ENCODE measurements at regions not wholly inside any gene's neighbourhood (a gene's known extent, or its start where the extent isn't known, plus 50 kb on each side); places are given as distances from the start of the nearest gene placed in this dataset.

- Mint-ChIP-seq H3K4me3 (no peak overlapping the region), H3K9me3 (no peaks in the 10 kb centered on the region), H3K27me3 (peaks cover 6% of the 10 kb centered on the region), H3K36me3 (ENCODE audit: low read depth) (no peaks in the 10 kb centered on the region), H3K27ac (no peak overlapping the region), H3K4me1 (ENCODE audit: low read depth) (no peaks in the 10 kb centered on the region)
Observed at GRCh38 chr11:45597097-45597496, 68.3 kb downstream of the CHST1 start.

- no peaks in the 10 kb centered on the region for H3K9me3 Mint-ChIP-seq
- H3K36me3 Mint-ChIP-seq (ENCODE audit: low read depth), result no peaks in the 10 kb centered on the region
- H3K4me1 Mint-ChIP-seq (ENCODE audit: low read depth), result no peaks in the 10 kb centered on the region
- no peak overlapping the region for H3K4me3 Mint-ChIP-seq
- no peak overlapping the region for H3K27ac Mint-ChIP-seq
- peaks cover 6% of the 10 kb centered on the region for H3K27me3 Mint-ChIP-seq
Observed at GRCh38 chr11:45596571-45596970, 68.9 kb downstream of the CHST1 start.

GRCh38 chr11:45593992-45594391 is 71.4 kb downstream of the CHST1 start:
- Mint-ChIP-seq H3K4me1 (ENCODE audit: low read depth) (no peaks in the 10 kb centered on the region), H3K36me3 (ENCODE audit: low read depth) (no peaks in the 10 kb centered on the region), H3K9me3 (no peaks in the 10 kb centered on the region), H3K4me3 (no peak overlapping the region), H3K27ac (no peak overlapping the region), H3K27me3 (peaks cover 6% of the 10 kb centered on the region)

- Mint-ChIP-seq H3K27ac (no peak overlapping the region), H3K36me3 (ENCODE audit: low read depth) (no peaks in the 10 kb centered on the region), H3K4me1 (ENCODE audit: low read depth) (no peaks in the 10 kb centered on the region), H3K9me3 (no peaks in the 10 kb centered on the region), H3K27me3 (no peaks in the 10 kb centered on the region), H3K4me3 (no peak overlapping the region)
Observed at GRCh38 chr11:45592636-45593035, 72.8 kb downstream of the CHST1 start.

GRCh38 chr11:45590743-45591142 is 74.7 kb downstream of the CHST1 start:
- Mint-ChIP-seq H3K4me1 (ENCODE audit: low read depth) (no peaks in the 10 kb centered on the region), H3K27me3 (peaks cover 3% of the 10 kb centered on the region), H3K36me3 (ENCODE audit: low read depth) (no peaks in the 10 kb centered on the region), H3K27ac (no peak overlapping the region), H3K4me3 (no peak overlapping the region), H3K9me3 (no peaks in the 10 kb centered on the region)

GRCh38 chr11:45585205-45585604 is 80.2 kb downstream of the CHST1 start:
- H3K36me3 Mint-ChIP-seq (ENCODE audit: low read depth), result no peaks in the 10 kb centered on the region
- no peak overlapping the region for H3K4me3 Mint-ChIP-seq
- H3K27me3 Mint-ChIP-seq, result peaks cover 23% of the 10 kb centered on the region
- no peaks in the 10 kb centered on the region for H3K9me3 Mint-ChIP-seq
- H3K4me1 Mint-ChIP-seq (ENCODE audit: low read depth), result no peaks in the 10 kb centered on the region
- H3K27ac Mint-ChIP-seq, result no peak overlapping the region

- H3K4me3 Mint-ChIP-seq, result no peak overlapping the region
- no peaks in the 10 kb centered on the region for H3K4me1 Mint-ChIP-seq (ENCODE audit: low read depth)
- no peak overlapping the region for H3K27ac Mint-ChIP-seq
- H3K9me3 Mint-ChIP-seq, result no peaks in the 10 kb centered on the region
- no peaks in the 10 kb centered on the region for H3K36me3 Mint-ChIP-seq (ENCODE audit: low read depth)
- H3K27me3 Mint-ChIP-seq, result peaks cover 27% of the 10 kb centered on the region
Observed at GRCh38 chr11:45583981-45584566, 81.3 kb downstream of the CHST1 start.

GRCh38 chr11:45580399-45580798 is 85.0 kb downstream of the CHST1 start:
- Mint-ChIP-seq H3K36me3 (ENCODE audit: low read depth) (no peaks in the 10 kb centered on the region), H3K4me3 (no peak overlapping the region), H3K9me3 (no peaks in the 10 kb centered on the region), H3K27me3 (peaks cover 32% of the 10 kb centered on the region), H3K27ac (no peak overlapping the region), H3K4me1 (ENCODE audit: low read depth) (no peaks in the 10 kb centered on the region)

- Mint-ChIP-seq H3K4me3 (no peak overlapping the region), H3K36me3 (ENCODE audit: low read depth) (no peaks in the 10 kb centered on the region), H3K4me1 (ENCODE audit: low read depth) (no peaks in the 10 kb centered on the region), H3K27ac (no peak overlapping the region), H3K9me3 (no peaks in the 10 kb centered on the region), H3K27me3 (peaks cover 26% of the 10 kb centered on the region)
Observed at GRCh38 chr11:45578316-45578715, 87.1 kb downstream of the CHST1 start.

GRCh38 chr11:45577752-45578151 is 87.7 kb downstream of the CHST1 start:
- Mint-ChIP-seq H3K4me1 (ENCODE audit: low read depth) (no peaks in the 10 kb centered on the region), H3K9me3 (no peaks in the 10 kb centered on the region), H3K4me3 (no peak overlapping the region), H3K27me3 (peaks cover 27% of the 10 kb centered on the region), H3K36me3 (ENCODE audit: low read depth) (no peaks in the 10 kb centered on the region), H3K27ac (no peak overlapping the region)

- no peaks in the 10 kb centered on the region for H3K4me1 Mint-ChIP-seq (ENCODE audit: low read depth)
- H3K27ac Mint-ChIP-seq, result no peak overlapping the region
- no peak overlapping the region for H3K4me3 Mint-ChIP-seq
- no peaks in the 10 kb centered on the region for H3K36me3 Mint-ChIP-seq (ENCODE audit: low read depth)
- no peaks in the 10 kb centered on the region for H3K9me3 Mint-ChIP-seq
- H3K27me3 Mint-ChIP-seq, result peaks cover 26% of the 10 kb centered on the region
Observed at GRCh38 chr11:45576461-45577215, 88.8 kb downstream of the CHST1 start.

- H3K9me3 Mint-ChIP-seq, result no peaks in the 10 kb centered on the region
- H3K27me3 Mint-ChIP-seq, result peaks cover 18% of the 10 kb centered on the region
- no peak overlapping the region for H3K4me3 Mint-ChIP-seq
- no peak overlapping the region for H3K27ac Mint-ChIP-seq
- no peaks in the 10 kb centered on the region for H3K36me3 Mint-ChIP-seq (ENCODE audit: low read depth)
- H3K4me1 Mint-ChIP-seq (ENCODE audit: low read depth), result no peaks in the 10 kb centered on the region
Observed at GRCh38 chr11:45573728-45574127, 91.7 kb downstream of the CHST1 start.

- Mint-ChIP-seq H3K36me3 (ENCODE audit: low read depth) (no peaks in the 10 kb centered on the region), H3K9me3 (no peaks in the 10 kb centered on the region), H3K4me3 (no peak overlapping the region), H3K27ac (no peak overlapping the region), H3K27me3 (peaks cover 18% of the 10 kb centered on the region), H3K4me1 (ENCODE audit: low read depth) (no peaks in the 10 kb centered on the region)
Observed at GRCh38 chr11:45572354-45573123, 92.9 kb downstream of the CHST1 start.

- Mint-ChIP-seq H3K4me1 (ENCODE audit: low read depth) (no peaks in the 10 kb centered on the region), H3K4me3 (no peak overlapping the region), H3K27me3 (peaks cover 13% of the 10 kb centered on the region), H3K9me3 (no peaks in the 10 kb centered on the region), H3K27ac (no peak overlapping the region), H3K36me3 (ENCODE audit: low read depth) (no peaks in the 10 kb centered on the region)
Observed at GRCh38 chr11:45569776-45570175, 95.6 kb downstream of the CHST1 start.

- H3K36me3 Mint-ChIP-seq (ENCODE audit: low read depth), result no peaks in the 10 kb centered on the region
- no peak overlapping the region for H3K4me3 Mint-ChIP-seq
- H3K27me3 Mint-ChIP-seq, result peaks cover 13% of the 10 kb centered on the region
- H3K4me1 Mint-ChIP-seq (ENCODE audit: low read depth), result no peaks in the 10 kb centered on the region
- no peak overlapping the region for H3K27ac Mint-ChIP-seq
- H3K9me3 Mint-ChIP-seq, result no peaks in the 10 kb centered on the region
Observed at GRCh38 chr11:45568049-45568448, 97.4 kb downstream of the CHST1 start.

Measured in stimulated activated naive CD8-positive, alpha-beta T cell treated with anti-CD3 and anti-CD28 coated beads, Interleukin-15, Interleukin-2, amounts not matched to agents 100 ng/mL and 50 ng/mL, for 24 hours (primary cell).